GM21367 (cell line): ENCODE measurements at regions not wholly inside any gene's neighbourhood (a gene's known extent, or its start where the extent isn't known, plus 50 kb on each side); places are given as distances from the start of the nearest gene placed in this dataset.
"Not testable (repeated sequence)": the region's sequence is repeated elsewhere in the genome, so short reads cannot be mapped to it uniquely, and the experiment has no call there.

ENCODE experiments used
- ATAC-seq: cut with Tn5 transposase; IDR thresholded peaks from one replicate; pipeline ENCODE4 v1.9.1; 2021; ENCODE audit not compliant: unreplicated experiment

DNA sequence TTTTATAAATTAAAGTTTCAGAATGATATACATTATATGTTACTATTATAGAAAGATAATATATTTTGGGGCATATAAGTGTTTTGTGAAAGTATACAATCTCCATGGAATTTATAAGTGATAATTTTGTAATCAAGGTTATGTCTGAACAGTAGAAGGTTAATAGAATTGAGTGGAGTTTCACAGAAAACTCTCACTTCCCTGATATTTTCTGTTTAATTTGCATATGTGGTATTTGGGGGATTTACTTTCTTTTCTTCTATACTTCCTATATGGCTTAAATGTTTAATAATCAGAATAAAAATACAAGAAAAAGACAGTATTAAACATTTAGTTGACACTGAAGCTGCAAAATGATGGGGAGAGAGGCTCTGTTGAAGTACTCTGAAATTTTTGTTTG is 848.5 kb downstream of the DACH1 start:
- ATAC-seq, result no peak

DNA sequence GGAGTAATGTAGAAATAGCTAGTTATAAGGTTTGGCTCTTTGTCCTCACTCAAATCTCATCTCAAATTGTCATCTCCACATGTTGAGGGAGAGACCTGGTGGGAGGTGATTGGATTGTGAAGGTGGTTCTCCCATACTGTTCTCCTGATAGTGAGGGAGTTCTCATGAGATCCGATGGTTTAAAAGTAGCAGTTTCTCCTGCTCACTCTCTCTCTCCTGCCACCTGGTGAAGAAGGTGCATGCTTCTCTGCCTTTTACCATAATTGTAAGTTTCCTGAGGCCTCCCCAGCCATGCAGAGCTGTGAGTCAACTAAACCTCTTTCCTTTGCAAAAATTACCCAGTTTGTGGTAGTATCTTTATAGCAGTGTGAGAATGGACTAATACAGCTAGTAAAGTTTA is 849.4 kb downstream of the DACH1 start:
- ATAC-seq, result no peak

GRCh38 chr13:71015516-71015915 is 851.5 kb downstream of the DACH1 start:
- no peak for ATAC-seq

DNA sequence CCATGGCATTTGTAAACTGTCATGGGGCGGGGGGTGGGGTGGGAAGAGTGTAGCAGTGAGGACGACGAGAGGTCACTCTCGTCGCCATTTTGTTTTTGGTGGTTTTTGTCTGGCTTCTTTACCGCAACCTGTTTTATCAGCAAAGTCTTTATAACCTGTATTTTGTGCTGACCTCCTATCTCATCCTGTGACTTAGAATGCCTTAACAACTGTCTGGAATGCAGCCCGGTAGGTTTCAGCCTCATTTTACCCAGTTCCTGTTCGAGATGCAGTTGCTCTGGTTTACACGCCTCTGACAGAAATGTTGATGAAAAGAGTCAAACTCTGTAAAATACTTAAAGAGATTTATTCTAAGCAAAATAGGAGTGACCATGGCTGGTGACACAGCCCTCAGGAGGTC is 852.0 kb downstream of the DACH1 start:
- ATAC-seq, result no peak

DNA sequence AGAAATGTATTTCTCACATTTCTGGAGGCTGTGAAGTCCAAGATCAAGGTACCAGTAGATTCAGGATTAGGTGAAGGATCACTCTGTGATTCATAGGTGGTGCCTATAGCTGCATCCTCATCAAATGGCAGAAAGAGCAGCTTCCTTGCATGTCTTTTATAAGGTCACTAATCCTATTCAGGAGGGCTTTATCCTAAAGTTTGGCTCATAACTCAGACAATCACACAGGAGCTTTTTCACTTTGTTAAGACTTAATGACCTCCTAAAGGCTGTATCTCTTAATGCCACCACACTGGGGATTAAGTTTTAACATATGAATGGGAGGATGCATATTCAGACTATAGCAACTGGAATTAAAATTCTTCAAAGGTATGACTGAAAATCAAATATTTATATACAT is 861.1 kb downstream of the DACH1 start:
- ATAC-seq, result no peak

- no peak for ATAC-seq
Measured at GRCh38 chr13:70995338-70995737, 871.7 kb downstream of the DACH1 start.

GRCh38 chr13:70994191-70994590 is 872.8 kb downstream of the DACH1 start:
- ATAC-seq, result no peak

DNA sequence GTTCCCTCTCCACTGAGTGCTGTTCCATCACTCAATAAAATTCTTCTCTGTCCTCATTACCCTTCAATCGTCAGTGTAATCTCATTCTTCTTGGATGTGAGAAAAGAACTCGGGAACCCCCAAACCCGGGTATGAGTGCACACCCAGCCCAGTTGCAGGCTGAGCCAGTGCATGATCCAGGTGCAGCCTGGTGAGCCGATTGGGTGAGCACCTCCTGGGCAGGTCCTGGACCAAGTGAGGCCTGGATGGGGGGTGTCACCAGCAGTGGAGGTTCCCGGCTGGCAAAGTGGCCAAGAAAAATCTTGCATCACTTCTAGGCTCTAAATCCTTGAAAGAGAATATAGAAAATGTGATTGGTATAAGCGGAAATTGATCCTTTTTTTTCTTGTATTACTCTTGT is 878.8 kb upstream of the KLHL1 start:
- no peak for ATAC-seq

GRCh38 chr13:70985371-70985770 is 877.1 kb upstream of the KLHL1 start:
- ATAC-seq, result no peak

GRCh38 chr13:70981219-70981618 is 873.0 kb upstream of the KLHL1 start:
- not testable (repeated sequence) for ATAC-seq

- ATAC-seq, result no peak
Measured at GRCh38 chr13:70969321-70969720, 861.1 kb upstream of the KLHL1 start.

DNA sequence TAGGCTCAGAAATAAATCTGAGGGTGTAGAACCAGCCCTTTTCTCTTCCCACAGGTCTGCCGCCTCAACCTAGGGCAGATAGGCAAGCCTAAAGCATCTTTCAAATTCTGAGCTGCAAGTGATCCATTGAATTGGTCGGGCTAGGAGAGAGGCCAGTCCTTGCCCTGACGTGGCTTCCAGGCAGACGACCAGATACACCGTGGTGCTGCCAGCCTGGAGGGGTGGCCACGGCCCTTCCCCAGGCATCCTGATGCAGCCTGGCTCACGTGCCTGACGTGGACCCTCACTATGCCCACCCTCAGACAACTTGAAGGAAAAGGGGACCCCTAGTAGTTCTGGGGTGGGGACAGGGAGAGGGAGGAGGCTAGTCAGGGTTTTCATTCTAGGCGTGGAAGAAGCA is 859.3 kb upstream of the KLHL1 start:
- ATAC-seq, result no peak

DNA sequence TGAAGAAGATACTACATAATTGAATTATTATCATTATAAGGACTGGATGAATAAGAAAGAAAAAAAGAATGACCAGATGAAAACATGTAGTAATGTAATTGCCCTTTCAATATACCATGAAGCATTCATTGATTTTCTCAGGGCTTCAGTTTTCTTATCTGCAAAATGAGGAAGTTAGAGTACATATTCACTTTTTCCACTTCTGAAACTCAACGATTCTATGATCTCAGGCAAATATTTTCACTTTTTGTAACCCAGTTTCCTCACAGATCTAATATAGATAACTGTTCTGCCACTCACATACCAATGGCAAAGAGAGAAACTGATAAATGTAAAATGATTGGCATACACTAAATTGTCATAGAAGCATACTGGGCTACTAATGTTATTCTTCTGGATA is 856.6 kb upstream of the KLHL1 start:
- no peak for ATAC-seq

- no peak for ATAC-seq
Measured at GRCh38 chr13:70964124-70964523, 855.9 kb upstream of the KLHL1 start.

DNA sequence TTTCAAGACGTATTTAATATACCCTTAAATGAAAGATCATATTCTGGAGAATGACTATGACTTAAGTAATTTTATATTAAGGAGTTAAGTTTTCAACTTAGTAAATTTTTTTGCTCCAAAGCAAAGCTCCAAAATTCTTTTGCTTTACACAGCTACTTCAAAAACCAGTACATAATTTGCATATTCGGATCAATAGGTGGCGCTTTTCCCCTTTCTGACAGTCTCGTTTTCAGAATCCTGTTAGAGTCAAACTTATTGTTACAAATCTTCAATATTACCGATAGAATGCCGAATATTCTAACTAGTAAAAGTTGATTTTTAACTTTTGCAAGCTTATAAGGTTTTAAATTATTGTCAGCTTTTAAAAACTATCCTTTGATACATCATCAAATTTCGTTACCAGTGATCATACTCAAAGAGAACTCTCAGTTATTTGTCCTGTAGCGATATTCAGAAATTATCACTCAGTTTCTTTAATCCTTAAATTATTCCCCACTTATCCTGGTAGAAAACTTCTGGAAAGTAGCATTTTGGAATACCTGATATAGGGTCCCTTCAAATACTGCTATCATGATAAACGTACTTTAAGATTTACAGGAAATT is 852.7 kb upstream of the KLHL1 start:
- no peak for ATAC-seq

DNA sequence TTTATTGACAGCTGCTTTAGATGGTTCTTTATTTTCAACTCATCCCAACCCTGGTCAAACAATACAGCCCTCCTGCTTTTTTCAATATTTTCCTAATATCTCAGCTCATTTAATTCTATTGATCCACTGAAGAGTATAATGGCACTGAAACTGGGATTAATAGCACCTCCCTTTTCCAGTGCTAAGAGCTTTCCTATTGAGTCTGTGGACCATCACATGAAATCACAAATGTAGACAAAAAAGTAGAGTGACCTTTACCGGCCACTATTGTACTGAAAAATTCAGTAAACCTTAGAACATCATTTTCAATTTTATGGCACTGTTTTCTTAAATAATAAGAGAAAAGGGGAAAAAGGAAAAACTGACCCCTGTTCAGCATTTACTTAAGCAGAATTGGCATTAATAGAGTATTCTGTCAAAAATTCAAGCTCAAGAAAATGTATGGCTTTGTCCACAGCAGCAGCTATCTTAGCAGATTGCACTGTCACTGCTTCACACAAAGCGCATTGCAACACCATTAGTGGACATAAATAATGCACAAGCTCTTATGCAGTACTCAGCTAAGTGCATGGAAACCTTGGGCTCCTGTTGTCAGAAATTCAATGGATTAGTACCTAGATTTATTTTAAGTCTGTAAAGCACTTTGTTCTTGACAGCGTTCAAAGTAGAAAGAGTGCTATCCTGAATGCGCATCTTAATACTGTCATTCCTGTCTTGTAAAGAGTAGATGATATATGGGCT is 851.0 kb upstream of the KLHL1 start:
- ATAC-seq, result no peak

GRCh38 chr13:70955887-70956286 is 847.6 kb upstream of the KLHL1 start:
- no peak for ATAC-seq

DNA sequence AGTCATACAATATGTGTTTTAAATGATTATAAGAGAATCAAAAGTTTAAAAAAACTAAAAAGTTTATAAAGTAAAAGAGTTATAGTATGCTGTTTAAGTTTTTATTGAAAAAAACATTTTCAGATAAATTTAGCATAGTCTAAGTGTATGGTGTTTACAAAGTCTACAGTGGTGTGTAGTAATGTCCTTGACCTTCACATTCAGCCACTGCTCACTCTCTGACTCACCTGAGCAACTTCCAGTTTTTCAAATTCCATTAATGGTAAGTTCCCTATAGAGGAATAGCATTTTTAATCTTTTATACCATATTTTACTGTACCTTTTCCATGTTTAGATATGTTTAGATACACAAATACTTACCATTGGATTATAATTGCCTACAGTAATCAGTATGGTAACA is 842.4 kb upstream of the KLHL1 start:
- ATAC-seq, result no peak

GRCh38 chr13:70945506-70945905 is 837.3 kb upstream of the KLHL1 start:
- no peak for ATAC-seq

DNA sequence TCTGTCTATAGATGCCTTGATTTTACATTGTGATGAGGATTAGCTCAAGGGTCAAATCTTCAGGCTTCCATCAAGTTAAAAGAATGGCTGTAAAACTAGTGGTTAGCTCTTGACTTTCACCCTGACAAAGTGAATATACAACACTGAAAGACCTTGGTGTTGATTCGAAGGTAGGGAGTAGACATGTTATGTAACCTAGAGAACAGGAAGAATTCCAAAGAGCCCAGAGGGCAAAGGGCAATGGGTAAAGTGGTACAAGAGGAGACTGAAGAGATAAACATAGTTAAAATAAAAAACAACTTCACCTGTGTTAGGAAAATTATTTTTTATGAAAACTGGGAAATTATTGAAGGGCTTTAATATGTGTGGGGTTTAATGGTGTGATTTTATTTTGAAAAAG is 833.2 kb upstream of the KLHL1 start:
- ATAC-seq, result no peak

- ATAC-seq, result no peak
Measured at GRCh38 chr13:70938462-70938861, 830.2 kb upstream of the KLHL1 start.

DNA sequence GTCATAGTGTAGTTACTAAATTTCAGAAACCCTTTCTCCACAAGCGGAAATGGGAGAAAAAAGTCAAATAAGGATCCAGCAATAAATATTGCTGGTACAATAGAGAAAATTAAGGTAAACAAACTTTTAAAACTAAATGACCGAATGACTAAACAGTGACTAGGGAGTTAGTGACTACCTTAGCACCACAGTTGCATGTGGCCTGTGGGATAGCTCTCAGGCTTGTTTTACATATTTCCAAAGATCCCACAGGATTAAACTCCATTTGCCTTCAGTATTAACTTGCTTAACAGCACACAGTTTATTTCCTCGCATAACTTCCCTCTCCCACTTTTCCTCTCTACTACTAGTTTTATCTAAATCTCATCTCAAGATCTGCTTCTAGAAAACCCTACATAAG is 824.3 kb upstream of the KLHL1 start:
- ATAC-seq, result no peak
